Vagina (tissue), 2 donors: ENCODE measurements at regions not wholly inside any gene's neighbourhood (a gene's known extent, or its start where the extent isn't known, plus 50 kb on each side); places are given as distances from the start of the nearest gene placed in this dataset.

Experiments
- POLR2A ChIP-seq, 2 donors: fragments of 450-650 bp; IDR thresholded peaks; one replicate each; pipeline ENCODE4 v1.6.1; 2017; ENCODE audit warnings: antibody characterized with exemption in 2 of 2, mild to moderate bottlenecking in 2 of 2, moderate library complexity in 2 of 2
- POLR2AphosphoS5 ChIP-seq, 2 donors: sonication (generic); formaldehyde crosslinking; IDR thresholded peaks; one replicate each; pipeline ENCODE4 v1.9.0; 2017; ENCODE audit warnings: antibody characterized with exemption in 2 of 2, mild to moderate bottlenecking in 2 of 2, low read depth in 1 of 2; ENCODE audit not compliant: insufficient read depth in 1 of 2
- TF ChIP-seq, protein P1 (sequence below), 3 experiments: fragments of 450-650 bp in 2 of 3; fragments of 200-600 bp in 1 of 3; sonication (generic) in 1 of 3; IDR thresholded peaks; one replicate each; pipeline ENCODE4 v1.5.1; 2017 to 2019; ENCODE audit warnings: antibody characterized with exemption in 3 of 3, mild to moderate bottlenecking in 2 of 3, moderate library complexity in 2 of 3

DNA sequence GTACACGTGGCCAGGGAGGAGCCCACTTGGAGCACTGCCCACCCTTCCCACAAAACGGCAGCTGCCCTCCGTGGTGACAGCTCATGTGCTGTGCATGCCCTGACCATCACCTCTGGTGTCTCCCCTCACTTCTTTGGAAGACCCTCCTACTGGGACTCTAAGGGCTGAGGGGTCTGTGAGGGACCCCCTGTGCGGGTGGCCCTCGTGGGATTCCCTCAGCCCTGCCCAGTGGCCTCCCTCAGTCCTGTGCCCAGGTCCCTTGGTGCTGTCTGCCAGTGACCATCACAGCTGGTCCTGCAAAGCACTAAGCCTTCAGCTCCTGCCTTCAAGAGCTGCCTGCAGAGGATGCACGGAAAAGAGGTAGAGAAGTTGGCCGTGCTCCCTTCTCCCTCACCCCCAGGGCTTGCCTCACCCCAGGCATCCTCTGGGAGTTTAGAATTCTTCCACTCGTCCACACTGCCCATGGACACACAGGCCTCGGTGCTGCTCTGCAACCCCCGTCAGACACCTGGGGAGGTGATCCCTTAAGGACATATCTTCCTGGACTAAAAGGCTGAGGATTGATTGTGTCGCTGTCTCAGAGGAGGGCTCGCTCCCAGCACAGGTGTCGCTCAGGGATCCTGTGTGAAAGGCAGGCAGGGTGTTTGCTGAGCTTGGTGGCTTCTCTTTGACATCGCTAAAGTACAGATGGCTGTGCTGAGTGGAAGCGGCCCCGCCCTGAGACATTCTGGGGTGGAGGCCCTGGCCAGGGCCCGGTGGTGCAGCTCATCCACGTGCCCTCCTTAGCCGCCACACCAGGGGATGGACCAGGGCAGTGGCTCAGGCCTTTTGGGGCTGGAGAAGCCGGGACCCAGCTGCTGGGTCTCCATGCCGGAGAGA, 119.5 kb upstream of the FRMD1 start:
- TF ChIP-seq POLR2AphosphoS5 (IDR thresholded peaks at IDR 0.05; ENCODE audit: insufficient read depth in 1 of 2, low read depth in 1 of 2) (no peak), POLR2A (IDR thresholded peaks at IDR 0.05) (no peak)
- TF ChIP-seq, protein P1, sequence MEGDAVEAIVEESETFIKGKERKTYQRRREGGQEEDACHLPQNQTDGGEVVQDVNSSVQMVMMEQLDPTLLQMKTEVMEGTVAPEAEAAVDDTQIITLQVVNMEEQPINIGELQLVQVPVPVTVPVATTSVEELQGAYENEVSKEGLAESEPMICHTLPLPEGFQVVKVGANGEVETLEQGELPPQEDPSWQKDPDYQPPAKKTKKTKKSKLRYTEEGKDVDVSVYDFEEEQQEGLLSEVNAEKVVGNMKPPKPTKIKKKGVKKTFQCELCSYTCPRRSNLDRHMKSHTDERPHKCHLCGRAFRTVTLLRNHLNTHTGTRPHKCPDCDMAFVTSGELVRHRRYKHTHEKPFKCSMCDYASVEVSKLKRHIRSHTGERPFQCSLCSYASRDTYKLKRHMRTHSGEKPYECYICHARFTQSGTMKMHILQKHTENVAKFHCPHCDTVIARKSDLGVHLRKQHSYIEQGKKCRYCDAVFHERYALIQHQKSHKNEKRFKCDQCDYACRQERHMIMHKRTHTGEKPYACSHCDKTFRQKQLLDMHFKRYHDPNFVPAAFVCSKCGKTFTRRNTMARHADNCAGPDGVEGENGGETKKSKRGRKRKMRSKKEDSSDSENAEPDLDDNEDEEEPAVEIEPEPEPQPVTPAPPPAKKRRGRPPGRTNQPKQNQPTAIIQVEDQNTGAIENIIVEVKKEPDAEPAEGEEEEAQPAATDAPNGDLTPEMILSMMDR (IDR thresholded peaks at IDR 0.05): no peak
